HEK293 (cell line): ENCODE measurements at regions not wholly inside any gene's neighbourhood (a gene's known extent, or its start where the extent isn't known, plus 50 kb on each side); places are given as distances from the start of the nearest gene placed in this dataset.

Source experiments
- ZNF549 ChIP-seq: fragments of 450-650 bp; IDR thresholded peaks from 2 replicates; pipeline ENCODE4 v1.5.1; 2018; ENCODE audit warnings: missing biosample characterization, missing genetic modification characterization, mild to moderate bottlenecking, inconsistent platforms, moderate library complexity
- TF ChIP-seq, protein P1 (sequence below): fragments of 450-650 bp; formaldehyde crosslinking; IDR thresholded peaks from 2 replicates; pipeline ENCODE4 v1.5.1; 2016; ENCODE audit warnings: missing biosample characterization, missing genetic modification characterization

DNA sequence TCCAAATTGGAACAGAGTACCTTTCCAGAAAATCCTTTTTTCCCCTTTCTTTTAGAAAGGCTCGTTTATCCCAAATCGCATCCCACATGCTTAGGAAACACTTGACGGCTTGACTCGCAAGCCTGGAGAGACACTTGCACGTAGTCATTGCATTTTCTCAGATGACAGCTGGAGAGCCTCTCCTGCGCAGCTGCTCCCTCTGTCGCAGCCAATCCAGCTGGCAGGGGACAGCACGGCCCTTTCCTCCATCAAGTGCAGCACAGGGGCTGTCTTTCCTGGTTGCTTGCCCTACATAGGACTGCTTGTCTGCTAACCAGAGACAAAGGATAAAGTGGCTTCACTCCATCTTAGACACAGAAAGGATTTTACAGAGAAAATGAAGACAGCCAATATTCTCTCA is 77.6 kb upstream of the RGS17 start:
- TF ChIP-seq, protein P1, sequence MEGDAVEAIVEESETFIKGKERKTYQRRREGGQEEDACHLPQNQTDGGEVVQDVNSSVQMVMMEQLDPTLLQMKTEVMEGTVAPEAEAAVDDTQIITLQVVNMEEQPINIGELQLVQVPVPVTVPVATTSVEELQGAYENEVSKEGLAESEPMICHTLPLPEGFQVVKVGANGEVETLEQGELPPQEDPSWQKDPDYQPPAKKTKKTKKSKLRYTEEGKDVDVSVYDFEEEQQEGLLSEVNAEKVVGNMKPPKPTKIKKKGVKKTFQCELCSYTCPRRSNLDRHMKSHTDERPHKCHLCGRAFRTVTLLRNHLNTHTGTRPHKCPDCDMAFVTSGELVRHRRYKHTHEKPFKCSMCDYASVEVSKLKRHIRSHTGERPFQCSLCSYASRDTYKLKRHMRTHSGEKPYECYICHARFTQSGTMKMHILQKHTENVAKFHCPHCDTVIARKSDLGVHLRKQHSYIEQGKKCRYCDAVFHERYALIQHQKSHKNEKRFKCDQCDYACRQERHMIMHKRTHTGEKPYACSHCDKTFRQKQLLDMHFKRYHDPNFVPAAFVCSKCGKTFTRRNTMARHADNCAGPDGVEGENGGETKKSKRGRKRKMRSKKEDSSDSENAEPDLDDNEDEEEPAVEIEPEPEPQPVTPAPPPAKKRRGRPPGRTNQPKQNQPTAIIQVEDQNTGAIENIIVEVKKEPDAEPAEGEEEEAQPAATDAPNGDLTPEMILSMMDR (tag by site-specific recombination): no peak
- TF ChIP-seq ZNF549 (tag by site-specific recombination): no peak
